Chondrocyte (in vitro differentiated cells): ENCODE measurements at regions not wholly inside any gene's neighbourhood (a gene's known extent, or its start where the extent isn't known, plus 50 kb on each side); places are given as distances from the start of the nearest gene placed in this dataset.

Experiments used
- DNase-seq: peaks from one replicate; pipeline ENCODE4 v3.0.0; 2021; ENCODE audit warnings: mixed read lengths, low spot score
- H3K27ac Mint-ChIP-seq: one replicate; pipeline ENCODE4 v1.8.0; 2021; ENCODE audit warnings: mild to moderate bottlenecking, moderate library complexity, mixed read lengths; ENCODE audit not compliant: unreplicated experiment
- H3K27me3 Mint-ChIP-seq: 2 replicates; pipeline ENCODE4 v1.8.0; 2021; ENCODE audit warnings: low read depth, mixed read lengths
- H3K36me3 Mint-ChIP-seq: 2 replicates; pipeline ENCODE4 v1.8.0; 2021; ENCODE audit warnings: low read depth, mixed read lengths
- H3K4me1 Mint-ChIP-seq: 2 replicates; pipeline ENCODE4 v1.8.0; 2021; ENCODE audit warnings: low read depth, mild to moderate bottlenecking, mixed read lengths
- H3K4me3 Mint-ChIP-seq: one replicate; pipeline ENCODE4 v1.8.0; 2021; ENCODE audit warnings: mild to moderate bottlenecking, moderate library complexity, mixed read lengths; ENCODE audit not compliant: unreplicated experiment
- H3K9me3 Mint-ChIP-seq: 2 replicates; pipeline ENCODE4 v1.8.0; 2021; ENCODE audit warnings: low read depth, mixed read lengths
- TF ChIP-seq, protein P1 (sequence below): fragments of 200-600 bp; sonication (generic); IDR thresholded peaks from 2 replicates; pipeline ENCODE4 v1.5.0; 2021; ENCODE audit warnings: antibody characterized with exemption, mild to moderate bottlenecking, moderate library complexity

DNA sequence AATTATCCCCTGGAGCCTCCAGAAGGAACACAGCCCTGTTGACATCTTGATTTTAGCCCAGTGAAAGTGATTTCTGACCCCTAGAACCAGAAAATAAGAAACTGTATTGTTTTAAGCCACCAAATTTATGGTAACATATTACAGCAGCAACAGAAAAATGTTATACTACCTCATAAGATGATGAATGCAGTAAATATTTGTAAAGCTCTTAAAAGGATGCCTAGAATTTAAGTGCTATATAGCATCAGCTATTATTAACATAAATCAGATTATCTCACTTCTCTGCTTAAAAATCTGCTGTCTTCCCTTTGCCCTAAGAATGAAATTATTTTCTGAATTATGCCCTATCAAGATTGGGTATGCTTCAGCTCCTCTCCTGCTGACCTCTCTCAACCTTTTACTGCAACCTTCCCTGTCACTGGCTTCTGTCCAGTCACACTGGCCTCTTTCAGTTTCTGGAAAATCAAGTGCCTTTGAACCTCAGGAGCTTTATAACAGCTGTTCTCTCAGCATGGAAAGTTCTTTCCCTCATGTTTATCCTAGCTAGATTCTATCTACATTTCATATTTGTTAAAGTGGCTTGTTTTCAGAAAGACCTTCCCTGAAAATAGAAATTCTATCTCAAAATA is 78.9 kb downstream of the GPR37 start:
- DNase-seq = no peak
- peaks cover 3% of the 10 kb centered on the region for H3K27me3 Mint-ChIP-seq
- peaks cover 5% of the 10 kb centered on the region for H3K4me1 Mint-ChIP-seq
- TF ChIP-seq, protein P1, sequence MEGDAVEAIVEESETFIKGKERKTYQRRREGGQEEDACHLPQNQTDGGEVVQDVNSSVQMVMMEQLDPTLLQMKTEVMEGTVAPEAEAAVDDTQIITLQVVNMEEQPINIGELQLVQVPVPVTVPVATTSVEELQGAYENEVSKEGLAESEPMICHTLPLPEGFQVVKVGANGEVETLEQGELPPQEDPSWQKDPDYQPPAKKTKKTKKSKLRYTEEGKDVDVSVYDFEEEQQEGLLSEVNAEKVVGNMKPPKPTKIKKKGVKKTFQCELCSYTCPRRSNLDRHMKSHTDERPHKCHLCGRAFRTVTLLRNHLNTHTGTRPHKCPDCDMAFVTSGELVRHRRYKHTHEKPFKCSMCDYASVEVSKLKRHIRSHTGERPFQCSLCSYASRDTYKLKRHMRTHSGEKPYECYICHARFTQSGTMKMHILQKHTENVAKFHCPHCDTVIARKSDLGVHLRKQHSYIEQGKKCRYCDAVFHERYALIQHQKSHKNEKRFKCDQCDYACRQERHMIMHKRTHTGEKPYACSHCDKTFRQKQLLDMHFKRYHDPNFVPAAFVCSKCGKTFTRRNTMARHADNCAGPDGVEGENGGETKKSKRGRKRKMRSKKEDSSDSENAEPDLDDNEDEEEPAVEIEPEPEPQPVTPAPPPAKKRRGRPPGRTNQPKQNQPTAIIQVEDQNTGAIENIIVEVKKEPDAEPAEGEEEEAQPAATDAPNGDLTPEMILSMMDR = no peak
- H3K36me3 Mint-ChIP-seq = no peaks in the 10 kb centered on the region
- H3K27ac Mint-ChIP-seq = no peak overlapping the region
- no peak overlapping the region for H3K4me3 Mint-ChIP-seq
- peaks cover 3% of the 10 kb centered on the region for H3K9me3 Mint-ChIP-seq

DNA sequence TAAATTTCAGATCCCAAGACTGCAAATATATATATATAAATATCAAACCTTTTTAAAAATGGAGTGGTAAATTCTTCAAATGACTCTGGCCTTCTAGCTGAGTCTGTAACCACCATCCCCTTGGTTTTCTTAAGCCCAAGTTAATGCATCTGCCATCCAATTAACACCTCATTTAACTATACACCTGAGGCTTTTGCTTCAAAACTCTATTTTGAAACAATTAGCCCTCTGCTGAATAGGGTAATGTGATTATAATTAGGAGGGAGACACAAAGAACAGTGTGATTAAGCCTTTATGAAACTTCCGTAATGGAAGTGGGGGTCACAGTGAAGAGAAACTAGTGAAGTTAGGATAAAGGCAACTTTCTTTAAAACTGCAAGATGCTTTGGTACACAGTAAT is 83.6 kb downstream of the GPR37 start:
- no peaks in the 10 kb centered on the region for H3K36me3 Mint-ChIP-seq
- peaks cover 3% of the 10 kb centered on the region for H3K4me1 Mint-ChIP-seq
- H3K9me3 Mint-ChIP-seq = no peaks in the 10 kb centered on the region
- TF ChIP-seq, protein P1 = no peak
- DNase-seq = no peak
- no peak overlapping the region for H3K4me3 Mint-ChIP-seq
- peaks cover 3% of the 10 kb centered on the region for H3K27me3 Mint-ChIP-seq
- H3K27ac Mint-ChIP-seq = no peak overlapping the region

DNA sequence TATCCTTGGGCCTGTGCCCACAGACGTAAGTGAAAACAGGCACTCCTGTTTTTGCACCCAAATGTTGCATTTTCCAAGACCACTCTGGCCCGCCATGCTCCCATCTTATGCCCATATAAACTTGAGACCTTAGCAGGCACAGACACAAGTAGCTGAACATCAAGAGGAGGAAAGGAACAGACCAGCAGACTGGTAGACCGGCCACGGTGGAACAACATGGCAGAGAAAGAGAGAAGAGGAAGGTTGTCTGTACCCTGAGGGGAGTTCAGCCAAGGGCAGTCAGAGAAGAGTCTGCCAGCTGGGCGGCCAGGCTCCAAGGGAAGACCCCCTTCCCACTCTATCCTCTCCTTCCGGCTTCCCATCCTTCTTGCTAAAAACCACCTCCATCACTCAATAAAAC is 85.3 kb downstream of the GPR37 start:
- H3K4me3 Mint-ChIP-seq = no peak overlapping the region
- TF ChIP-seq, protein P1 = no peak
- H3K4me1 Mint-ChIP-seq = no peaks in the 10 kb centered on the region

DNA sequence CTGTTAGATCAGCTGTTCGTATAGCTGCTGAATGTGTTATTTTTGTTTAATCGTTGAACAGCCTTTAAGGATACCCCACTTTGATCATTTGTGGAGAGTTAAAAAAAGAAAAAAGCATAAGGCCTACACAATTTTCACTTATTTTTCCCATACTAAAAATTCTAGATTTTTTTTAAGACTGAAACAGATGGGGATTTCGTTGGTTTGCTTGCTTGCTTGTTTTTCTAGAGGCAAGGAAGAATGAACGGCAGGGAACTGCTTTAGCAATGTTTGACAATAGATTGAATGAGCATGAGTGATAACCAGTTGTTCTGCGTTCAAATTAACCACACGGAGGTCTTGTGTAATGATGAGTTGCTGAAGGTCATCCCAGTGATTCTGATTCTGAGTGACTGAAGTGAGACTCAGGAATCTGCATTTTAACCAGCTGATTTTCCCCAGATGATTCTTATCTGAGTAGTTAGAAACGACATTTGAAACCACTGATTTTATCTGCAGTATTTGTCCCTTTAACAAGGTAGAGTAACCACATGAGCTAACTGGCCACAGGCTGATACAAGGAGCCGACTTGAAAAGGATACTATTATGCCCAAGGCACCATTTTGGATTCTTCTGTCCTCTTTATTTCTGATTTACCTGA is 85.9 kb downstream of the GPR37 start:
- no peaks in the 10 kb centered on the region for H3K36me3 Mint-ChIP-seq
- no peak for DNase-seq
- no peak overlapping the region for H3K27ac Mint-ChIP-seq
- no peaks in the 10 kb centered on the region for H3K9me3 Mint-ChIP-seq
- H3K4me1 Mint-ChIP-seq = no peaks in the 10 kb centered on the region
- H3K27me3 Mint-ChIP-seq = peaks cover 3% of the 10 kb centered on the region
- no peak overlapping the region for H3K4me3 Mint-ChIP-seq
- TF ChIP-seq, protein P1 = no peak

More for the DNA sequence above, 85.3 kb downstream of the GPR37 start:
- no peak overlapping the region for H3K27ac Mint-ChIP-seq
- H3K9me3 Mint-ChIP-seq = no peaks in the 10 kb centered on the region
- H3K27me3 Mint-ChIP-seq = peaks cover 3% of the 10 kb centered on the region
- no peaks in the 10 kb centered on the region for H3K36me3 Mint-ChIP-seq
- DNase-seq = peak; percentile 53

DNA sequence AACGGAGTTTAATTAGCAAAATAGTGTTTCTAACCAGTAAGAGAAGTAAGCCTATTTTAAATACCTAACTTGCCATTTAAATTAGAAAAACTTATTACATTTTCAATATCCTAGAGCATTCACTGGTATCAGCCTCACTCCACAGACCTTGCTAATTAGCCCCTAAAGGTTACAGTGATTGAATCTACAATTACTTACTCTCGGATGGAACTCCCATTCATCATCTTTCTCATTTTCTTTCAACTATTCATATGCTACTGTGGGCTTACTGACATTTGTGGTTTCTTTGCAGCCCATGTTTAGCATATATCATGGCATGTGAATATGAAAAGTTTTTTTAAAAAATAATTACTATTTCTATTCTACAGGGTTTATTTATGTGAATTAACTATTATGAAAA is 86.4 kb downstream of the GPR37 start:
- Mint-ChIP-seq H3K9me3 (no peaks in the 10 kb centered on the region), H3K27ac (no peak overlapping the region), H3K4me3 (no peak overlapping the region), H3K27me3 (peaks cover 3% of the 10 kb centered on the region), H3K4me1 (no peaks in the 10 kb centered on the region), H3K36me3 (no peaks in the 10 kb centered on the region)
- DNase-seq = no peak
- TF ChIP-seq, protein P1 = no peak
